ENCODE measurements at regions not wholly inside any gene's neighbourhood (a gene's known extent, or its start where the extent isn't known, plus 50 kb on each side); places are given as distances from the start of the nearest gene placed in this dataset.
"Not testable (repeated sequence)": the region's sequence is repeated elsewhere in the genome, so short reads cannot be mapped to it uniquely, and the experiment has no call there.

DNA sequence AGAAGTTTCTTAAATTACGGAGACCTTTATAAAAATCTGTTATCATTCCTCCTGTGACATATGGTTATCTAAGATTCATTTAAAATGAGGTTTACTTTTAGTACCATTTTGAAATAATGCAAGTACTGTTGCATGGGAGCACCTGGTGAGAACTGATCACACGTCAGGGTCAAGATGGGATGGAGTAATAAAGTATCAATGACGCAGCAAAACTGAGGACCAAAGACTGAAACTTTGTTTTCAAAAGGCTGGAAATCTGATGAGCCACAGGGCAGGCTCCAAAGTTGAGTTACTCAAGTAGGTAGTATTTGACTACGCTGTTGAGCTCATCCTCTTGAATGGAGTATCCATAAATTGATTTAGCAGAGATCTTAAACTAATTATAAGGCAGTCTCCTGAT, 411.9 kb upstream of the ZNF804A start:
- Histone ChIP-seq H3K4me3 (ENCODE audit: low read length) (no peak overlapping the region), H3K27ac (ENCODE audit: low read length) (no peak overlapping the region), H3K4me1 (ENCODE audit: low read length) (no peaks in the 10 kb centered on the region), H3K36me3 (ENCODE audit: insufficient read depth, low read length) (no peaks in the 10 kb centered on the region), H3K4me2 (ENCODE audit: low read depth, low read length, poor library complexity, severe bottlenecking) (no peak overlapping the region), H3K27me3 (ENCODE audit: low read length) (no peaks in the 10 kb centered on the region), H2AFZ (ENCODE audit: low read length) (no peak overlapping the region), H4K20me1 (ENCODE audit: insufficient read depth, low read depth, low read length) (no peaks in the 10 kb centered on the region), H3K9me2 (replicated peaks; ENCODE audit: insufficient read depth, low read length) (no peaks in the 10 kb centered on the region), H3K79me2 (ENCODE audit: low read length) (no peaks in the 10 kb centered on the region), H3K9ac (ENCODE audit: low read length) (no peak overlapping the region), H3K9me3 (ENCODE audit: low read length) (no peaks in the 10 kb centered on the region)
- DNase-seq: no peak

DNA sequence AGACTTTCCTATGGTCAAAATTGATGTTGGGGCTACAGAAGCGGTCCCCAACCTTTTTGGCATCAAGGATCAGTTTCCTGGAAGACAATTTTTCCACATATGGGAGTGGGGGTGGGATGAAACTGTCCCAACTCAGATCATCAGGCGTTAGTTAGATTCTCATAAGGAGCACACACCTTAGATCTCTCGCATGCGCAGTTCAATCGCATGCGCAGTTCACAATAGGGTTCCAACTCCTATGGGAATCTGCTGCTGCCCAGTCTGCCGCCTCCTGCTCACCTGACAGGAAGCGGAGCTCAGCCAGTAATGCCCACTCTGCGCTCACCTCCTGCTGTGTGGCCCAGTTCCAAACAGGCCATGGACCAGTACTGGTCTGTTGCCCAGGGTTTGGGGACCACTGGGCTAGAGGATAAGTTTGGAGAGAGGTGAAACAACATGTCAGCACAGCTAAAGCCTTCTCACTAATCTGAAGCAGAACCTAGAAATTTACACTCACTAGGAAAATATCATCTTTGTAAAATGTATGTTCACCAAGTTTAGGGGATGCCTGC, 410.8 kb upstream of the ZNF804A start:
- no peaks in the 10 kb centered on the region for H3K9me3 ChIP-seq (ENCODE audit: low read length)
- no peaks in the 10 kb centered on the region for H3K27me3 ChIP-seq (ENCODE audit: low read length)
- no peaks in the 10 kb centered on the region for H3K36me3 ChIP-seq (ENCODE audit: insufficient read depth, low read length)
- H3K79me2 ChIP-seq (ENCODE audit: low read length): no peaks in the 10 kb centered on the region
- H3K4me2 ChIP-seq (ENCODE audit: low read depth, low read length, poor library complexity, severe bottlenecking): no peak overlapping the region
- H3K4me3 ChIP-seq (ENCODE audit: low read length): no peak overlapping the region
- no peak overlapping the region for H3K27ac ChIP-seq (ENCODE audit: low read length)
- no peak overlapping the region for H2AFZ ChIP-seq (ENCODE audit: low read length)
- H4K20me1 ChIP-seq (ENCODE audit: insufficient read depth, low read depth, low read length): no peaks in the 10 kb centered on the region
- DNase-seq: no peak
- H3K9me2 ChIP-seq (replicated peaks; ENCODE audit: insufficient read depth, low read length): no peaks in the 10 kb centered on the region
- H3K9ac ChIP-seq (ENCODE audit: low read length): no peak overlapping the region
- no peaks in the 10 kb centered on the region for H3K4me1 ChIP-seq (ENCODE audit: low read length)

DNA sequence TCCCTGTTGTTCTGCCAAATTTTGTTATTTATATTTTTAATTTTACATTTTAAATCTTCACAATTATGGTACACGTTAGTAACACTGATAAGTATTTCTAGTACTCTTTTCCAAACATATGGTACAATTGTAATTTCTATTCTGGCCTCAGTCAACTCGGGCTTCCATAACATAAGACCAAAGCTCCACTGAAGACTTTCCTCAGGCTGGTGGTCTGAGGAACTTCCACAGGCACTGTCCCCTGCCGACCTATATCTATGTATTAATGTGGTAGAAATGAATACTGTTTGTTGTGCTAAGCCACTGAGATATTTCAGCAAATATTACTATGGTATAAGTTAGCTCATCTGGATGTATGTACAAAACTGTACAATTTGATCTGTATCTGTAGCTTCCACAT, 407.6 kb upstream of the ZNF804A start:
- Histone ChIP-seq H2AFZ (ENCODE audit: low read length) (no peak overlapping the region), H3K9ac (ENCODE audit: low read length) (no peak overlapping the region), H3K9me2 (replicated peaks; ENCODE audit: insufficient read depth, low read length) (no peaks in the 10 kb centered on the region), H3K4me2 (ENCODE audit: low read depth, low read length, poor library complexity, severe bottlenecking) (no peak overlapping the region), H3K79me2 (ENCODE audit: low read length) (no peaks in the 10 kb centered on the region), H3K36me3 (ENCODE audit: insufficient read depth, low read length) (no peaks in the 10 kb centered on the region), H3K4me3 (ENCODE audit: low read length) (no peak overlapping the region), H3K4me1 (ENCODE audit: low read length) (no peaks in the 10 kb centered on the region), H3K27ac (ENCODE audit: low read length) (no peak overlapping the region), H4K20me1 (ENCODE audit: insufficient read depth, low read depth, low read length) (no peaks in the 10 kb centered on the region), H3K9me3 (ENCODE audit: low read length) (no peaks in the 10 kb centered on the region), H3K27me3 (ENCODE audit: low read length) (no peaks in the 10 kb centered on the region)
- no peak for DNase-seq

DNA sequence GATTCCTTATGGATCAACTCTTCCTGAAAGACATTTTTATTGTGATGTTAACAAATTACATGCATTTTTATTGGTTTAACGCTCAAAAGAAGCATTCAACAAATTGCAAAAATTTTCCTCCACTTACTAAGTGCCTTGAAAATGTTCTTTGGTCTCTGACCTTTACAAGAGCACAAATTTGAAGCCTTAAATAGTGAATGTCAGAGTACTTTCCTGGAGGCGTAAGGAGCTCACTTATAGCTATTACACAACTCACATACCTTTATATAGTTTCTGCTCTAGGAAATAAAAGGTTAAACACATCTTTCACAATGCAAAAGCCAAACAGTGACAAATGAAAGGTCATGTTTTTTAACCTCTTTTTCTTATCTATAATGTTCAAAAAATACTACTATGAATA, 405.7 kb upstream of the ZNF804A start:
- H3K4me2 ChIP-seq (ENCODE audit: low read depth, low read length, poor library complexity, severe bottlenecking): no peak overlapping the region
- no peaks in the 10 kb centered on the region for H3K9me3 ChIP-seq (ENCODE audit: low read length)
- H3K27me3 ChIP-seq (ENCODE audit: low read length): no peaks in the 10 kb centered on the region
- no peak overlapping the region for H3K4me3 ChIP-seq (ENCODE audit: low read length)
- H2AFZ ChIP-seq (ENCODE audit: low read length): no peak overlapping the region
- H3K9ac ChIP-seq (ENCODE audit: low read length): no peak overlapping the region
- no peaks in the 10 kb centered on the region for H3K9me2 ChIP-seq (replicated peaks; ENCODE audit: insufficient read depth, low read length)
- no peaks in the 10 kb centered on the region for H3K4me1 ChIP-seq (ENCODE audit: low read length)
- H3K79me2 ChIP-seq (ENCODE audit: low read length): no peaks in the 10 kb centered on the region
- H3K27ac ChIP-seq (ENCODE audit: low read length): no peak overlapping the region
- no peaks in the 10 kb centered on the region for H3K36me3 ChIP-seq (ENCODE audit: insufficient read depth, low read length)
- no peaks in the 10 kb centered on the region for H4K20me1 ChIP-seq (ENCODE audit: insufficient read depth, low read depth, low read length)
- DNase-seq: no peak

DNA sequence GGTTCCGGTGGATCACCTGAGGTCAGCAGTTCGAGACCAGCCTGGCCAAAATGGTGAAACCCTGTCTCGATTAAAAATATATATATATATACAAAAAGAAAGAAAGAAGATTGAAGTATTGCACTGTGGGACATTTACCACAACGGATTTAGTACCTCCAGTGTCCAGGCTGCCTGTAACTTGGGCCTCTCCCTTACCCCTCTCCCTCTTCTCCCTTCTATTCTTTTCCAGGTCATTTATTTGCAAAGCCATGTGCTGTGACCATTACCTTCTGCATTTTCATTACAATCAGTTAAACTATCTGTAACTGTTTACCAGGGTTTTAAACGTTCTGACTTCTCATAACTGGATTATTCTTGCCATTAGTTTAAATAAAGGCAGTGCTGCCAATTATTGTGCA, 400.9 kb upstream of the ZNF804A start:
- Histone ChIP-seq H3K9me3 (ENCODE audit: low read length) (no peaks in the 10 kb centered on the region), H3K9ac (ENCODE audit: low read length) (no peak overlapping the region)
- no peak for DNase-seq

DNA sequence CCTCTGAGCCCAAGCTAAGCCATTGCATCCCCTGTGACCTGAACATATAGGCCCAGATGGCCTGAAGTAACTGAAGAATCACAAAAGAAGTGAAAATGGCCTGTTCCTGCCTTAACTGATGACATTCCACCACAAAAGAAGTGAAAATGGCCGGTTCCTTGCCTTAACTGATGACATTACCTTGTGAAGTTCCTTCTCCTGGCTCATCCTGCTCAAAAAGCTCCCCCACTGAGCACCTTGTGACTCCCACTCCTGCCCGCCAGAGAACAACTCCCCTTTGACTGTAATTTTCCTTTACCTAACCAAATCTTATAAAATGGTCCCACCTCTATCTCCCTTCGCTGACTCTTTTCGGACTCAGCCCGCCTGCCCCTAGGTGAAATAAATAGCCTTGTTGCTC, 399.5 kb upstream of the ZNF804A start:
- H3K9me2 ChIP-seq (replicated peaks; ENCODE audit: insufficient read depth, low read length); H3K4me1 ChIP-seq (ENCODE audit: low read length); H3K27me3 ChIP-seq (ENCODE audit: low read length); H3K4me3 ChIP-seq (ENCODE audit: low read length); H3K9ac ChIP-seq (ENCODE audit: low read length); H3K9me3 ChIP-seq (ENCODE audit: low read length); H4K20me1 ChIP-seq (ENCODE audit: insufficient read depth, low read depth, low read length); H3K4me2 ChIP-seq (ENCODE audit: low read depth, low read length, poor library complexity, severe bottlenecking); H3K27ac ChIP-seq (ENCODE audit: low read length); H3K36me3 ChIP-seq (ENCODE audit: insufficient read depth, low read length); H2AFZ ChIP-seq (ENCODE audit: low read length); H3K79me2 ChIP-seq (ENCODE audit: low read length); DNase-seq: not testable (repeated sequence)

More for the DNA sequence above, 400.9 kb upstream of the ZNF804A start:
- no peaks in the 10 kb centered on the region for H3K27me3 ChIP-seq (ENCODE audit: low read length)
- no peak overlapping the region for H3K4me3 ChIP-seq (ENCODE audit: low read length)
- H4K20me1 ChIP-seq (ENCODE audit: insufficient read depth, low read depth, low read length): no peaks in the 10 kb centered on the region
- H2AFZ ChIP-seq (ENCODE audit: low read length): no peak overlapping the region
- no peaks in the 10 kb centered on the region for H3K36me3 ChIP-seq (ENCODE audit: insufficient read depth, low read length)
- no peaks in the 10 kb centered on the region for H3K9me2 ChIP-seq (replicated peaks; ENCODE audit: insufficient read depth, low read length)
- no peak overlapping the region for H3K4me2 ChIP-seq (ENCODE audit: low read depth, low read length, poor library complexity, severe bottlenecking)
- H3K79me2 ChIP-seq (ENCODE audit: low read length): no peaks in the 10 kb centered on the region
- no peak overlapping the region for H3K27ac ChIP-seq (ENCODE audit: low read length)
- no peaks in the 10 kb centered on the region for H3K4me1 ChIP-seq (ENCODE audit: low read length)

DNA sequence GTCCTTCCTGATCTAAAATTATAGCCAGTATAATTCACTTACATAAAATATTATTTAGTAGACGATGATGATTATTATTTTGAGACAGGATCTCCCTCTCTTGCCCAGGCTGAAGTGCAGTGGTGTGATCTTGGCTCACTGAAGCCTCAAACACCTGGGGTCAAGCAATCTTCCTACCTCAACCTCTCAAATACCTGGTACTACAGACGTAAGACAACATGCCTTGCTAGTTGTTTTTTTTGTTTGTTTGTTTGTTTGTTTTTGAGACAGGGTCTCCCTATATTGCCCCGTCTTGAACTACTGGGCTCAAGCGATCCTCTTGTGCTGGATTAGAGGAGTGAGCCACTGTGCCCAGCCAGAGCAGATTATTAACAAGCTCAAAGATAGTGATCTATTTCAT, 399.1 kb upstream of the ZNF804A start:
- Histone ChIP-seq H3K79me2 (ENCODE audit: low read length) (no peaks in the 10 kb centered on the region), H2AFZ (ENCODE audit: low read length) (no peak overlapping the region), H3K27ac (ENCODE audit: low read length) (no peak overlapping the region), H3K4me1 (ENCODE audit: low read length) (no peaks in the 10 kb centered on the region), H3K9me2 (replicated peaks; ENCODE audit: insufficient read depth, low read length) (no peaks in the 10 kb centered on the region), H3K36me3 (ENCODE audit: insufficient read depth, low read length) (no peaks in the 10 kb centered on the region), H4K20me1 (ENCODE audit: insufficient read depth, low read depth, low read length) (no peaks in the 10 kb centered on the region), H3K4me2 (ENCODE audit: low read depth, low read length, poor library complexity, severe bottlenecking) (no peak overlapping the region), H3K9ac (ENCODE audit: low read length) (no peak overlapping the region), H3K4me3 (ENCODE audit: low read length) (no peak overlapping the region), H3K9me3 (ENCODE audit: low read length) (no peaks in the 10 kb centered on the region), H3K27me3 (ENCODE audit: low read length) (no peaks in the 10 kb centered on the region)
- DNase-seq: no peak

DNA sequence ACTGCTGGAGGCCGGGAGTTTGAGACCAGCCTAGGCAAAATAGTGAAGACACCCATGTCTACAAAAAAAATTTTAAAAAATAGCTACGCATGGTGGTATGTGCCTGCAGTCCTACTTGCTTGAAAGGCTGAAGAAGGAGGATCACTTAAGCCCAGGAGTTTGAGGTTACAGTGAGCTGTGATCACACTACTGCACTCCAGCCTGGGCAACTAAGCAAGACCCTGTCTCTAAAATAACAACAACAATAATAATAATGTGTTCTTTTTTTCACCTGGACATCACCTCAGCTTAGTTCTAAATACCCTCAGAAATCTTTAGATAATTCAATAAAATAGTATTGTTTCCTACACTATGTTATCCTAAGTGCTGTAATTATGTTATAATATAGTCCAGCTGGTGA, 397.1 kb upstream of the ZNF804A start:
- Histone ChIP-seq H3K9me3 (ENCODE audit: low read length) (no peaks in the 10 kb centered on the region), H3K9me2 (replicated peaks; ENCODE audit: insufficient read depth, low read length) (no peaks in the 10 kb centered on the region), H3K27me3 (ENCODE audit: low read length) (no peaks in the 10 kb centered on the region), H4K20me1 (ENCODE audit: insufficient read depth, low read depth, low read length) (no peaks in the 10 kb centered on the region), H2AFZ (ENCODE audit: low read length) (no peak overlapping the region), H3K27ac (ENCODE audit: low read length) (no peak overlapping the region), H3K36me3 (ENCODE audit: insufficient read depth, low read length) (no peaks in the 10 kb centered on the region), H3K4me1 (ENCODE audit: low read length) (no peaks in the 10 kb centered on the region), H3K79me2 (ENCODE audit: low read length) (no peaks in the 10 kb centered on the region), H3K9ac (ENCODE audit: low read length) (no peak overlapping the region), H3K4me2 (ENCODE audit: low read depth, low read length, poor library complexity, severe bottlenecking) (no peak overlapping the region), H3K4me3 (ENCODE audit: low read length) (no peak overlapping the region)
- no peak for DNase-seq

DNA sequence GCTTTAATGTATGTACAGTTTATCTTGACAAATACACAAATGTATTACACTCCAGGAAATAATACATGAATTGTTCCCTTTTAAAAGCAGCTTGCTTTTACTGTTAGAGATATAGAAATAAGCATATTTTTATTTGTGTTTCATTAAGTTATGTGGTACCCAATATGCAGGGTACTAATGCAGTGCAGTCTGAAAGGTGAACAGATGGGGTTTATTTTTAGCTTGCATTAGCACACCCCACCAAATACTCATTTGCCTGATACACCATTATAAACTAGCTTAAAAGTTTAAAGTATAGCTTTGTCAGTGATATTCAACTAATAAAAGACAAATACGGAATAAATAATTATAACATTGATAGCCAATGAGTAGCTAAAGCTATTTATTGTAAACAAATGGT, 394.7 kb upstream of the ZNF804A start:
- H4K20me1 ChIP-seq (ENCODE audit: insufficient read depth, low read depth, low read length): no peaks in the 10 kb centered on the region
- H3K4me3 ChIP-seq (ENCODE audit: low read length): no peak overlapping the region
- no peak overlapping the region for H3K9ac ChIP-seq (ENCODE audit: low read length)
- no peak overlapping the region for H3K27ac ChIP-seq (ENCODE audit: low read length)
- no peaks in the 10 kb centered on the region for H3K4me1 ChIP-seq (ENCODE audit: low read length)
- H2AFZ ChIP-seq (ENCODE audit: low read length): no peak overlapping the region
- H3K27me3 ChIP-seq (ENCODE audit: low read length): no peaks in the 10 kb centered on the region
- H3K4me2 ChIP-seq (ENCODE audit: low read depth, low read length, poor library complexity, severe bottlenecking): no peak overlapping the region
- no peak for DNase-seq
- H3K79me2 ChIP-seq (ENCODE audit: low read length): no peaks in the 10 kb centered on the region
- no peaks in the 10 kb centered on the region for H3K9me3 ChIP-seq (ENCODE audit: low read length)
- no peaks in the 10 kb centered on the region for H3K9me2 ChIP-seq (replicated peaks; ENCODE audit: insufficient read depth, low read length)
- no peaks in the 10 kb centered on the region for H3K36me3 ChIP-seq (ENCODE audit: insufficient read depth, low read length)
